Inferior parietal cortex (tissue), 1 donor: ENCODE measurements at regions not wholly inside any gene's neighbourhood (a gene's known extent, or its start where the extent isn't known, plus 50 kb on each side); places are given as distances from the start of the nearest gene placed in this dataset.
"Not testable (repeated sequence)": the region's sequence is repeated elsewhere in the genome, so short reads cannot be mapped to it uniquely, and the experiment has no call there.

Experiments
- DNase-seq: peaks from one replicate; pipeline ENCODE4 v3.0.0-alpha.2; 2016; ENCODE audit errors: extremely low spot score

DNA sequence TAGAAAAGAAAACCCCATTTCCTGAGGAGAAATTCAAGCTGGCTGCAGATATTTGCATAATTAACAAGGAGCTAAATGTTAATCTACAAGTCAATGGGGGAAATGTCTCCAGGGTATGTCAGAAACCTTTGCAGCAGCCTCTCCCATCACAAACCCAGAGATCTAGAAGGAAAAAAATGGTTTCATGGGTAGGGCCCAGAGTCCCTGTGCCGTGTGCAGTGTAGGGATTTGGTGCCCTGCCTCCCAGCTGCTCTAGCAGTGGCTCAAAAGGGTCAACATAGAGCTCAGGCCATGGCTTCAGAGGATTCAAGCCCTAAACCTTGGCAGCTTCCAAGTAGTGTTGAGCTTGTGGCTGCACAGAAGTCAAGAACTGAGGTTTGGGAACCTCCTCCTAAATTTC is 290.2 kb upstream of the TMEFF2 start:
- DNase-seq = no peak

DNA sequence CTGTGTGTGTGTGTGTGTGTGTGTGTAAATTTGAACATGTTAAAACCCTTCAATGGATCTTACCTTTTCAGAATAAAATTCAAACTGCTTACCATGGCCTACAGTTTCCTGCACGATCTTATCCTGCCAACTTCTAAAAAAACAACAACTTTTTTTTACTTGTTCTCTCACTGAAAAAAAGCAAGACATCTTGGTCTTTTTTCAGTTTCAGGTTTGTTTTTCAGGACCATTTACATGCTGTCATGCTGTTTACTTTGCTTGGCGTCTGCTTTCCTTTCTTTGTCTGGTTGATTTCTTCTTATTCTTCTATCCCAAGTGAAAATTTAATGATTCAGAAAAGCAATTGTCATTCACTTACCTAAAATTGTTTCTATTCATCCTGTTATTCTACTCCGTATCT is 286.3 kb upstream of the TMEFF2 start:
- no peak for DNase-seq

DNA sequence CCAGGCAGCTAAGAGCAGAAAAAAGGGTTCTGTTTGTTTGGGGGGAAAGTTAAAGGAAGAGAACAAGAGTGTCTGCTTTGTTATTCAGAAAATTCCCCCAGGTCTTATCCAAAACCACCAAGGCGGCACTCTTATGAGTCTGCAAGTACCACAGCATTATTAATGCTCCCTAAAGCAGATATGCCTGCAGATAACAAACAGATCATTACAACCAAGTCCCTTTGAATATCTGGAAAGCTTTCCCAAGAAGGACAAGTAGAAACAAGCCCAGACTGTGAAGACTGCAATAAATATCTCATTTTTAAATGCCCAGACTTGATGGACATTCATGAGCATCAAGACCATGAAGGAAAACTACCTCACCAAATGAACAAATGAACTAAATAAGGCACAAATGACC is 278.6 kb upstream of the TMEFF2 start:
- DNase-seq = no peak

DNA sequence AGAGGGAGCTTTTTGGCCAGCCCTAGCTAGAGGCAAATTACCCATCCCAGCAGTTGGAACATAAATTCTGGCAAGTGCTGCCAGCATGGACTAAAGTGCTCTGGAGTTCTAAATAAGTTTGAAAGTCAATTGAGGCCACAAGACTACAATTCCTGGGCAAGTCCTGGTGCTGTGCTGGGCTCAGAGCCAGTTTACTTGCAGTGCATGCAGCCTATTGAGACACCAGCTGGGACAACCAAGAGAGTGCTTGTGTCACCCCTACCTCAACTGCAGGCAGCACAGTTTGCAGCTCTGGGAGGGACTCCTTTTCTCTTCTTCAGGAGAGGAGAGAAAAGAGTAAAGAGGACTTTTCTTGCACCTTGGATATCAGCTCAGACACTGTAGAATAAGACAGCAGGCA is 277.2 kb upstream of the TMEFF2 start:
- no peak for DNase-seq

DNA sequence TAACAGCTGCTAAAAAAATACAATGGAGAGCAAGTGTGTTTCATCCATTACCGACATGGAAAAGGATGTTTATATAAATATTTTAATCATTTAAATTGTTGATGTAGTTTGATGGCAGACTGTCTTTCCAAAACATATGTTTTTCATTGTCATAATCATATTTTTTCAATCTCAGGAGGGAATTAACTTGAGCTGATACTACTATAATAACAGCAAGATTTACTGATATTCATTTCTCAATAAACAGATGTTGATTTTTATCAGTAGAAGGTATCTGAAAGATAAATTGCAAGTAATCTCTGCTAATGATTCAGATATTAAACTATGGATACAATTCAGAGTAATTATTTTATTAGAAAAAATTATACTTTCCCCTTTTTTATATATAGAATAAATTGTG is 274.9 kb upstream of the TMEFF2 start:
- no peak for DNase-seq

DNA sequence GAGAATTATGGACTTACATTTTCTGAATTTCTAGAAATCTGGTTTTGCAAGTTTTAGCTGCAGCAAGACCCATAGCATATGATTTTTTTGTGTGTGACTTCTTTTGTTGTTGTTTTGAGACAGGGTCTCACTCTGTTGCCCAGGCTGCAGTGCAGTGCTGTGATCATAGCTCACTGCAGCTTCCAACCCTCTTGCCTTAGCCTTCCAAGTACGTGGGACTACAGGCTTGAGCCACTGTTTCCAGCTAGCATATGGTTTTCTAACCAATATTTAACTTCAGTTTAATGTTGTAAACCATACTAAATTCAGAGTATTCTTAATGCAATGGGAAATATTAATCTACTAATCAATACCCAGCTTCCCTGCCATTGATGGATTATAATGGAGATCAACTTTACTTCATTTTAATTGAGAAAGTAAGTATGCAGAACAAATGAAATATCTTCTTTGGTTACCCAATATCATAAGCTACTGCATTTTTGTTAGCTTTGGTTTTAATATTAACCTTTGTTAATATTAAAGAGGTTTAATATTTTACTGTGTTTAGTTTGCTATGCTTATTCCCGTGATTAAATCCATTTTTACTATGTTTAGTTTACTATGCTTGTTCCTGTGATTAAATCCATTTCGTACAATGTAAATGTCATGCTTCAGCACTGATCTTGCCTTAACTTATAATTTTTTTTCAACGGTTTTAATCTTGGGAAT is 273.4 kb upstream of the TMEFF2 start:
- DNase-seq = no peak

DNA sequence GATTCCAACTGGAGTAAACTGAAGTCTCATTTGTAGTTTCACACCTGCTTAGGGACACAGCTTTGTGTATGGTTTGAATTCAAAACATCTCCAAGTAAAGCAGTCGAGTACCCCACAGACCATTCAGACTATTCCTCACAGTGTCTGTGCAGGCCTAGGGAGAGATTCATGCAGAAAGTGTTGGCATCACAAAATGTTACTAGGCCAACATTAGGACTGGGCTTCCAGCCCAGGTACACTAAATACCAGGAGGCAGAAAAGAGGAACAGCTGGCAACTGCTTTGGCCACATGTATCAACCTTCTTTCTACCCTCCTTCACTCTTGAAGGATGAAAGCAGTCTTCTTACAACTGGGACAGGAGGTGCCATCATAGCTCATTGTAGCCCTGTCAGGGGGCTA is 270.4 kb upstream of the TMEFF2 start:
- DNase-seq = no peak

DNA sequence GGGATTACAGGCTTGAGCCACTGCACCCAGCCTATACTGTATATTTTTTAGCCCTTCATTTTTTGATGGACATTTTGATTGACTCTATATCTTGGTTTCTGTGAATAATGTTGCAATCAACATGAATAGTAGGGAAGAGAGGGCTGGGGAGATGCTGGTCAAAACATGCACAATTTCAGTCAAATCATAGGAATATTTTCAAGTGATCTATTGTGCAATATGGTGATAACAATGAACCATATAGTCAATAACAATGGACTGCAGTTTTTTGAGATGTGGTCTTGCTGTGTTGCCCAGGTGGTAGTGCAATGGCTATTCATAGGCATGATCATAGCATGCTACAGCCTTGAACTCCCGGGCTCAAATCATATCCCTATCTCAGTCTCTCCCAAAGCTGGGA is 264.7 kb upstream of the TMEFF2 start:
- DNase-seq = no peak

DNA sequence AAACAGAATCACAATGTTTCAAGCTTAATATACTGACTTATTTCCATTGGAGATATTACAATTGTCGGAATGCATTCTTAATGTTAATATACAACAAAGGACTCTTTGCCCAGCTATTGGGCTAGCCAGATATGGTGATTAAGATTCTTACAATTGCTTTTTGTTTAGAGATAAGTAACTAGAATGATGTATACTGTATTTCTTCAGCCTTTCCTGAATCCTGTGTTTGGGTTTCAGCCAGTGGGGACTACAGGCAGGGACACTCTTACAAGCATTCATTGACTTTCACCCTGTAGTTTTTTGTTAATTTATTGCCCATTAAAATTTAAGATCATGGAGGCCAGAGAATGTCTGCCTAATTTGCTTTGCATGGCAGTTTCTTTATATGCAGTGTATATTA is 254.1 kb upstream of the TMEFF2 start:
- no peak for DNase-seq

DNA sequence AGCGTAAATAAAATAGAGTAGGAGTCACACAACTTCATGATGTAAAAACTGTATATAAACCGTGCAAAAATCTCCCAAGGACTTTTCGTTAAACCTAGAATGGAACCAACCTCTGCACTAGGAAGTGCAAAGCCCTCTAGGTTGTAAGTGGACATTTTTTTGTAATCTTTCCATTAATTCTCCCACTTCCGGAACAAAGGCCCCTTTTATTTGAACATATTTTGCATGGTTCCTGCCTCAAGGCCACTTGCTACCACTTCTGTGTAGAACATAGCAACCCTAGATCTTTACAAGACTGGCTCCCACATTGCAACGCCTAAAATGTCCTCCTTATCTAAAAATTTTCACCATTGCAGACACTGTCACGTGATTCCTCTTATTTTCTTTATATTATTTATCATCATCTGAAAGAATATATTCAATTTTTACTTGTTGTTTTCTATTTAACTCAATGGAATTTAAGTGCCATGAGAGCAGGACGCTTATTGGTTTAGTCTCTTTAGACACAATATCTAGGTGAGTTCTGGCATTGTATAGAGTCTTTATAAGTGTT is 249.6 kb upstream of the TMEFF2 start:
- no peak for DNase-seq

DNA sequence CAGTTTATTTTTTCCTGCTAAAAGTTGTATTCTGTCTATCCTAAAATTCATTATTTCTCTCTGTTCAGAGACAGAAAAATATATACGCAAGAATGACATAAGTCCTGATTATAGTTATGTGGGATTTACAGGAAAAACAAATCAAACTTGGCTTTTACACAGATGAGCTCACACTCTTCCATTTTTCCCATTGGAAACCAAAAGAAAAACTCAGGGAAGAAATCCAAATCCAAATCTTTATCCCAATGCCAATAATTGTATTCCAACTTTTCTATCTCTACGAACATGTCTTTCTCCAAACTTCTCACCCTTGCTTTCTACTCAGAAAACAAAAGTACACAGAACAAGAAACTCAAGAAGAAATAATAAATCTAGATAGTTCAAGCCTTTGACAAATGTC is 249.1 kb upstream of the TMEFF2 start:
- DNase-seq = no peak

DNA sequence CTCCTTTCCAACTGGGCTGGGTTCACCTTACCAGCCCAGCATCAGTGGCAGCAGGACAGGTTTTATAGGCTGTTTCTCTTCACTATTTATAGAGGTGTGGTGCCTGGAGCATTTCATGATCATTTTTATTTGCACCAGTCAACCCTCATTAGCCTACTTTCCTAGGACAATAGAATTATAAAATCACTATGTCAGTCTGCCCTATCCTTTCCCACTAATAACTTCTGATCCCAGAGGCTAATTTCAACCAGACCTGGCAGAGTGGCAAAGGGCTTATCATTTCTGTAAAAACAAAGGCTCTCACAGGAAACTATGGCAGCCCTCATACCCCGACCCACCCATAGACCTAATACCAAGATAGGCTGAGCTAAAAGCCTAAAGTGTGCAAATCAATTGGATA is 243.5 kb upstream of the TMEFF2 start:
- DNase-seq = no peak

DNA sequence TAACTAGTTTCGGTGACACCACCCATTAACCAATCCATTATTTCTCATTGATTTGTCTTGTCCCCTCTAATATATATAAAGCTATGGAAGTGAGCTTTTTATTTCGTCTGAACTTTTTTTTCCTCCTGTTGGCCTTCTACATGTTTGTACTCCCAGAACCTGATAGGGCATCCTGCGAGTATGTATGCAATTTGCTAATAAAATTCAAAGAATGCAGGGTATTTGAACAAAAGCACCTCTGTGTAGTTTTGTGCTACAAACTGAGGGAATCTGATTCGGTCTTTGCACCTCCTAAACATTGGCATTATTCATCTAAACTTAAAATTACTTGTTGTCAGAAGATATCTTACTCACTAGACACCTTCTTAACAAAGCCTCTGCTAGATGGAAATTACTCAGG is 242.9 kb upstream of the TMEFF2 start:
- DNase-seq = no peak

DNA sequence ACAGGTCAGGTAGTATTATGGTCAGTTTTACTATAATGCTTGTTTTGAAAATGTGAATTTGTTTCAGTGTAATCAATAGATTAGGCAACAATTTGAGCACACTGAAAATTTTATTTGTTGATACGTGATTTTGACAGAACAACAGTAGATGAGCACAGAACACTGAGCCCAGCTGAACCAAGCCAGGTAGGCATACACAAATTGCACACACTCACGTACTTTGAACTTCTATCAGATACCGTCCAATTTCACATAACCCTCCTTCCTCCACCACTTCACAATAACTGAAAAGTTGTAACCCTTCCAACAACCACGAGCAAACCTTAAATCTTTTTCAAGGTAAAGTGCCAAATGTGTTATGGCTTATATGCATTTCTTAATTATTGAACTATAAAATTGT is 229.5 kb upstream of the TMEFF2 start:
- DNase-seq = no peak

DNA sequence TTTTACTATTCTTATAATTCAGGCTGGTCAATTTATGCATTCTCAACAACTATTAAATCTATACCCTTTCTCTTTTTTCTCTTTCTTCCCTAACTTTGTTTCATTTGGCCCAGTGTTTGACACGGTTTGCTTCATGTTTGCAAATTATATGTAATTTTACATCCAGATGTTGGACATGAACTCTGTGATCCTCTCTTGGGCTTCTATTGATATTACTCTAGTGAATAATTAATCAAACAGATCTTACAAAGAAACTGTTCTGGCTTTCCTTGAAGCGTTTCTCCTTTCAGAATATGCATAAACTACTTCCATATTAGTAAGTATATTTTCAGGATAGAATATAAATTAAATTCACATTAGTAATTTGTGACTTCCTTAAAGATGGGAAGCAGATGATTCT is 225.1 kb upstream of the TMEFF2 start:
- no peak for DNase-seq

DNA sequence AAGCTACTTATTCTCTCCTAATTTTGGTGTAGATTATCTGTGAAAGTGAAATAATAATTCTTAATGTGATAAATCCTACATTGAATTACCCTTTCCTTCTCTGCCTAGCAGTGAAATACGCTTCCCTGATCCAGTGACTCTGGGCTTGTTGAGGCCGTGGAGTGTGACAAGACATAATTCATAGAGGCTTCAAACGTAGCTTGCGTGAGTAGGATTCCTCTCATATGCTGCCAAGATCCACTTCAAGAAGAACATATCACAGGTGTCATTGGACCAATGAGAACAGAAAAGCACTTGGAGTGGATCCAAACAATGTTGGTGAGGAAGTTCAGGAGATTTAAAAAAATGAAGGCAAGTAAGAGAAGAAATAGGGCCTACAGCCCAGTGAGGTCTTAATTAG is 221.3 kb upstream of the TMEFF2 start:
- DNase-seq = no peak

DNA sequence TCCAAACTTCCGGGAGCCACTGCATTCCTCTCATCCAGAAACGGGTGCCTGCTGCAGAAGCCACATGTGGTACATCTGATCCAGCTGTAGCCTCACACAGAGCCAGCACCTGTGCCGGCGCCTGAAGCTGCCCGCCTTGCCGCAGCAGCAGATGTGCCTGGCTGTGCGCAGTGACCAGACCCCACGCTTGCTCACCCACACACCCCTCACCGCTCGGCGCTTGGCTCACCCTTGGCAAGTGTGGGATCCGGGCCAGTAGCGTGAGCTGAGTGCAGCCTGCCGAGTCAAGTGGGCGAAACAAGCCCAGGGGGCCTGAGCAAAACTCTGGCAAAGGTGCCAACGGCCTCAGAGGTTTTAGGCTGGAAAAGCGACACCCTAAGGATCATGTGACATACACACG is 220.1 kb upstream of the TMEFF2 start:
- DNase-seq = no peak

DNA sequence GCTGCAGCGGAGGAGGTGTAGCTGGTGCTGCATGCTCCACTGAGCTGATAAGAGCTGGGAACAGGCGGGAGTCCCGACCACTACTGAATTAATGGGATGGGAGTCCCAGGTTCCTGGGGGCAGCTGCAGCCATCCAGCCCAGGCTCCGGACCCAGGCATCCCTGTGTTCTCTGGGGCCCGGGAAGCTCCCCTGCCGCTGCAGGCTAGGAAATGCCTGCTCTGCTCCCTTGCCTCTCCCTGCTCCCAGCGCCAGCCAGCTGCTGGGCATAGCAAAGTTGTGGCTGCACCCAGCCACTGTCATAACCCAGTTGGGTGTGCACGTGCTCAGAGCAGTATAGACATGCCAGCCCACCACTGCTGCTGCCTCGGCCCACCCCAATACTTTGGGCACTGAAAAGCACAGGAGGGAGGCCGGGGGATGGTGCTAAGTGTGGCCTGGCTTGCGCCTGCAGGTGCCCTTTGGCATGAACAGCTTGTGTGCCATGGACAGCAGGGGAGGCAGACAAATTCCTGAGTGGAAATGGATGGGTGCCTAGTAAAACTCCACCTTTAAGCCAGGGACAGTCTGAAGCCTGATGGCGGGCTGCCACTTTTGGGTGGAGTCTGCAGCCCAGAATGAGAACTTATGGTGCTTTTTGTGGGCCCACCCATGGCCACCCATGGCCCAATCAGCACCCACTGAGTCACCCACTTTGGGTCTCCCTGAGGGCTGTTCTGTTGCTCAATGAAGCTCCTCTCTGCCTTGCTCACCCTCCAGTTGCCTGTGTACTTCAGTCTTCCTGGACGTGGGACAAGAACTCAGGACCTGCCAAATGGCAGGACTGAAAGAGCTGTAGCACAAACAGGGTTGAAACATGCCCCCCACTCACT is 219.3 kb upstream of the TMEFF2 start:
- DNase-seq = no peak

DNA sequence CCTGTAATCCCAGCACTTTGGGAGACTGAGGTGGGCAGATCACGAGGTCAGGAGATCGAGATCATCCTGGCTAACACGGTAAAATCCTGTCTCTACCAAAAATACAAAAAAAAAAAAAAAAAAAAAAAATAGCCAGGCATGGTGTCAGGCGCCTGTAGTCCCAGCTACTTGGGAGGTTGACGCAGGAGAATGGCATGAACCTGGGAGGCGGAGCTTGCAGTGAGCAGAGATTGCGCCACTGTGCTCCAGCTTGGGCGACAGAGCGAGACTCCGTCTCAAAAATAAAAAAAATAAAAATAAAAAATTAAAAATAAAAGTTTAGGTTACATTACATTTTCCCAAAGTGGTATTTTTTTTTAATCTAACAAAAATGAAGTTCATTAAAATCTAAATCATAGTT is 218.1 kb upstream of the TMEFF2 start:
- not testable (repeated sequence) for DNase-seq

DNA sequence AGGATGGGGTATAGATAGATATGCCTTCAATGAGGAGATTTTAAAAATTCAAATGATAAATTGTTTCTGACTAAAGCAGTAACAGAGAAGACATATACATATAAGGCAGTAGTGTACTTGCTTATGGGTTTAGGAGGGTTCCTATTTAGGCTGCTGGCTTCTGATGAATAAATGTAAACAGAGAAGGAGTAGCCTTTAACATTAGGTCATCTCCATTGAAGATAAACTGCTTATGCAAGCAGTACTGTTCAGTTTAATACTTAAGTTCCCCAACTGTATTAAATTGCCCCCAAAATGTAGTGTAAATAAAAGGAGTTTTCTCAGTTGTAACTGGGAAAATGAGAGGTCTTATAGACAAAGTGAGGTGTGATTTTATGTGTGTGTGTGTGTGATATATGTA is 217.7 kb upstream of the TMEFF2 start:
- no peak for DNase-seq

DNA sequence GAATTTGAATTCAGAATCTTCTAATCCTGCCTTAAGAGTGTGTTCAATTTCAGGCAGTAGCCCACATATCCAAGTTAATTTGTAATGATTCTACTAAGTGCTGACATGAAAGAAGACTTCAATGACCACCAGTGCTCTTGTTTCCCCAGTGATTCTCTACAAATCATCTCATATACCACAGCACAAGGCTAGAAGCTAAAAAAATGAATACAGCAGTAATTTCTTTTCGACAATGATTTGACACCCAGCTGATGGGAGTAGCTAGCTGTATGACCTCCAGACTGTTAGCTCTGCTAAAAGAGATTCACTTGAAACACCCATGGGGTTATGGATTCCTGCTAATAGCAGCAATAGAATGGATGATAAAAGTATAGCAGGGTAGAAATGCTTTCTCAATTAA is 217.0 kb upstream of the TMEFF2 start:
- DNase-seq = no peak

DNA sequence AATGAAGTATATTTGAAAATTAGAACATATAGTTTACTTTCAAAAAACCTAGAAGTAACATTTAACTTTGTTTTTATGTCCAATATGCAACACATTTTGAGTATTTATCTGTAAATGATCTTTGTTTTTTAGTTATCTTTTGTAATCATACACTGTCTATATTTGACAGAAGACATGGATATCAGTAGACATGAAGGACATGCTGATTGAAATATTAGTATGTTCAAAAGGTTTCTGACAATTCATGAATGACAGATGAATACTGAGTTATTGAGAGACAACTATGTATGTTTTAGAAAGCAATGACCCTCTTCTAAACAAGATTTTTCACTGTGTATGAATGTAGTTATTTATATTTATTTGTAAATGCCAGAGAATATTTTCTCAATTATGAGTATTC is 215.6 kb upstream of the TMEFF2 start:
- no peak for DNase-seq

DNA sequence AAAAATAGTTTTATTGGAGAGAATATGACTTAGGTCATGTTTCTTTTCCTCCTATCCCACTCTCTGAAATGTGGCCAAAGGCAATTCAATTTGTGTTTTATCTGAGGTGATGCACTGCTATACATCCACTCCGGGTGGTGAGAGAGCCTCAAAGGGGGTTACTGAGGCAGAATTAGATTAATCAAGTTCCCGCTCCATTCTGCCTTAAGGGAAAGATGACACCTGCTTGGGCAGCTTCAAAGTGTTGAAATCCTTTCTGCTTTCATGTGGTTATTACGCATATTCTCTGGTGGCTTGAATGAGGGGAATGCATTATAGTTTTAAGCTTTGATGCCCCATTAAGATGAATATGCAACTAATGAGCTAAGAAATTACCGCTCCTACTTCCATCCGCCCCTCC is 213.0 kb upstream of the TMEFF2 start:
- no peak for DNase-seq
